ENCODE measurements at regions not wholly inside any gene's neighbourhood (a gene's known extent, or its start where the extent isn't known, plus 50 kb on each side); places are given as distances from the start of the nearest gene placed in this dataset.
A peak's percentile ranks its signal among the peaks of the same experiment; 100 is the strongest.
"Not testable (repeated sequence)": the region's sequence is repeated elsewhere in the genome, so short reads cannot be mapped to it uniquely, and the experiment has no call there.

DNA sequence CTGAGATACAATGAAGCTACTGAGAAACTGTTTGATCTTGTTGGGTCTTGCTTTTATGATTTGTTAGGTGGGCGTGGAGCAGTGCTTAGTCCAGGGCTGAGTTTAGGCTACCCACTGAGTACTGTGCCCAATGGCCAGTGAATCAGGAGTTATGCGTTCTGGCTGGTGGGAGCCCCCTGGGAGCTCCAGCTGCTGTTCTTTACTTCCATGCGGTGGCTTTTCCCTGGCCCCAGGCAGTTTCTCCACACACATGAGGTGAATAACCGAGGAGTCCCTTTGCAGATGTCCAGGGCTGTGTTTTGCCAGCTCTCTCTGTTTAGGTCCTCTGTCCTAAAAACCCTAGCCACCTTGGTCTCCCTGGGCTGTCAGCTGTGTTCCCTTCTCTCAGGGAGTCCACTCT, 106.5 kb downstream of the KLF13 start:
- intact Hi-C loops (cut with micrococcal nuclease) = no loop called here
- Mint-ChIP-seq H3K4me1 (peaks cover 68% of the 10 kb centered on the region), H3K36me3 (ENCODE audit: low read depth) (no peaks in the 10 kb centered on the region), H3K4me3 (peak overlapping the region; percentile 18), H3K27ac (peak overlapping the region; percentile 96), H3K27me3 (no peaks in the 10 kb centered on the region), H3K9me3 (peaks cover under 1% of the 10 kb centered on the region)
- peak; percentile 59 for DNase-seq

GRCh38 chr15:31433574-31433973, 106.9 kb downstream of the KLF13 start:
- no peaks in the 10 kb centered on the region for H3K27me3 Mint-ChIP-seq
- H3K4me1 Mint-ChIP-seq = peaks cover 73% of the 10 kb centered on the region
- H3K27ac Mint-ChIP-seq = peak overlapping the region; percentile 96
- DNase-seq = peak; percentile 59
- intact Hi-C loops (cut with micrococcal nuclease) = no loop called here
- H3K36me3 Mint-ChIP-seq (ENCODE audit: low read depth) = no peaks in the 10 kb centered on the region
- H3K9me3 Mint-ChIP-seq = no peaks in the 10 kb centered on the region
- peak overlapping the region; percentile 79 for H3K4me3 Mint-ChIP-seq

- intact Hi-C loops (cut with micrococcal nuclease) = no loop called here
- peaks cover 77% of the 10 kb centered on the region for H3K4me1 Mint-ChIP-seq
- no peaks in the 10 kb centered on the region for H3K36me3 Mint-ChIP-seq (ENCODE audit: low read depth)
- H3K27ac Mint-ChIP-seq = peak overlapping the region; percentile 96
- no peaks in the 10 kb centered on the region for H3K27me3 Mint-ChIP-seq
- no peak for DNase-seq
- H3K9me3 Mint-ChIP-seq = no peaks in the 10 kb centered on the region
- peak overlapping the region; percentile 79 for H3K4me3 Mint-ChIP-seq
Observed at GRCh38 chr15:31434275-31434587, 107.6 kb downstream of the KLF13 start.

DNA sequence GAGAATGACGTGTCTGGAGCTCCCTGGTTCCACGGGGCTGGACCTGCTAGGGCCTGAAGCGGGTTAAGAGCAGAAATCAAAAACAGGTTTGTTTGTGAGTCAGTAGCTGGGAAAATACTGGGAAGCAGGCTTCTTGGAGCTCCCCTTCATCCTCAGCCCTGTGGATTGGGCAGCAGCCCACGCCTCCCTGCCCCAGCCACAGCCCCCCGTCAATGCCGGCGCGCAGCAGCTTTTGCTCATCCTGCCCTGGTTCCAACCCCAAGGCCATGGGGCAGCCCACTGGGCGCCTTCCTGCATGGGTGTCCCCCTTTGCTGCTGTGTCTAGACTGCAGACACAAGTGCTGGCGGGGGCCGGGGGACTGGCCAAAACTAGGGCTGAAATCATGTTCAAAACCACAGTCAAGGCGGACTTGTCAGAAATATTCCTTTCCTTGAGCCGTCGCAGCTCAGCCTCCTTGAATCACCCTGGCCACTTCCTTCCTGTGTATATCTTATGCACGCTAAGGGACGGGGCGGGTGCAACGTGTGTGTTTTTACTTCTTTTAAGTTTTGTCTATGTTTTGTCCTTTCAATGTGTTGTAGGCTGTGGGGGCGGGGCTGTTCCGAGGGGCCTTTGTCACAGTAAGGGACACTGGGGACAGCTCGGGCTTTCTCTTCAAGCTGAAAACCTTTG, 108.1 kb downstream of the KLF13 start:
- intact Hi-C loops (cut with micrococcal nuclease) = loop anchor here (1.0 kb wide), 10 partner anchors 25 to 219 kb away; partner anchors contain the start of gene KLF13
- Mint-ChIP-seq H3K4me1 (peaks cover 81% of the 10 kb centered on the region), H3K4me3 (peak overlapping the region; percentile 79), H3K27me3 (no peaks in the 10 kb centered on the region), H3K9me3 (no peaks in the 10 kb centered on the region), H3K27ac (peak overlapping the region; percentile 96), H3K36me3 (ENCODE audit: low read depth) (no peaks in the 10 kb centered on the region)
- DNase-seq = peak; percentile 95

GRCh38 chr15:31435261-31435911, 108.8 kb downstream of the KLF13 start:
- Mint-ChIP-seq H3K36me3 (ENCODE audit: low read depth) (no peaks in the 10 kb centered on the region), H3K27me3 (no peaks in the 10 kb centered on the region), H3K4me3 (peak overlapping the region; percentile 79), H3K9me3 (no peaks in the 10 kb centered on the region), H3K27ac (peak overlapping the region; percentile 96), H3K4me1 (peaks cover 78% of the 10 kb centered on the region)
- DNase-seq = peak; percentile 96
- intact Hi-C loops (cut with micrococcal nuclease) = loop anchor here (1.0 kb wide), 10 partner anchors 24 to 220 kb away; partner anchors contain the start of gene KLF13

GRCh38 chr15:31435912-31436628, 109.4 kb downstream of the KLF13 start:
- Mint-ChIP-seq H3K4me1 (peaks cover 77% of the 10 kb centered on the region), H3K27me3 (no peaks in the 10 kb centered on the region), H3K9me3 (no peaks in the 10 kb centered on the region), H3K27ac (peak overlapping the region; percentile 96), H3K4me3 (peak overlapping the region; percentile 79), H3K36me3 (ENCODE audit: low read depth) (no peaks in the 10 kb centered on the region)
- intact Hi-C loops (cut with micrococcal nuclease) = loop anchor here (1.0 kb wide), 10 partner anchors 23 to 221 kb away; partner anchors contain the start of gene KLF13
- DNase-seq = peak; percentile 80

DNA sequence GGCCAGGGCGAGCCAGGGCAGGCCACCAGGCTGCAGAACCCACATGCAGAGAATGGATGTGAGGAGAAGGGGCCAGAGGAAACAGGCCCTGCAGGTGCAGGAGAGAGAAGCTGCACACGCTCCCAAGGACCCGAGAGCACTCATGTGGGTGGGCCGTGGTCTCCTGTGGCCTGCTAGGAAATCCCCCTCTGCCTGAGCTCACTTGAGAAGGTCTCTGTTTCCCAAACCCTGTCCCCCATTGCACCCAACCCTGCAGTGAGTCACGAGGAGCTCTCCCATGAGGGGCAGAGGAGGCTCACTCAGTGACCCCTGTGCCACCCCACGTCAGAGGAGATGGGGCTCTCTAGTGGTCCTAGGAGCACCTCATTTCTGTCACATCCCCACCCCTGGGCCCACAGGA, 111.1 kb downstream of the KLF13 start:
- peaks cover 75% of the 10 kb centered on the region for H3K4me1 Mint-ChIP-seq
- peak; percentile 78 for DNase-seq
- intact Hi-C loops (cut with micrococcal nuclease) = no loop called here
- H3K4me3 Mint-ChIP-seq = peak overlapping the region; percentile 64
- no peaks in the 10 kb centered on the region for H3K27me3 Mint-ChIP-seq
- no peaks in the 10 kb centered on the region for H3K9me3 Mint-ChIP-seq
- no peaks in the 10 kb centered on the region for H3K36me3 Mint-ChIP-seq (ENCODE audit: low read depth)
- peak overlapping the region; percentile 96 for H3K27ac Mint-ChIP-seq

GRCh38 chr15:31438601-31439265, 112.1 kb downstream of the KLF13 start:
- Mint-ChIP-seq H3K9me3 (no peaks in the 10 kb centered on the region), H3K4me3 (peak overlapping the region; percentile 64), H3K4me1 (peaks cover 70% of the 10 kb centered on the region), H3K27me3 (no peaks in the 10 kb centered on the region), H3K36me3 (ENCODE audit: low read depth) (no peaks in the 10 kb centered on the region), H3K27ac (peak overlapping the region; percentile 96)
- intact Hi-C loops (cut with micrococcal nuclease) = no loop called here
- DNase-seq = peak; percentile 62

GRCh38 chr15:31439328-31439727, 112.7 kb downstream of the KLF13 start:
- Mint-ChIP-seq H3K9me3 (no peaks in the 10 kb centered on the region), H3K27ac (peak overlapping the region; percentile 96), H3K36me3 (ENCODE audit: low read depth) (no peaks in the 10 kb centered on the region), H3K4me3 (peak overlapping the region; percentile 51), H3K27me3 (no peaks in the 10 kb centered on the region), H3K4me1 (peaks cover 70% of the 10 kb centered on the region)
- peak; percentile 78 for DNase-seq
- intact Hi-C loops (cut with micrococcal nuclease) = no loop called here

- H3K36me3 Mint-ChIP-seq (ENCODE audit: low read depth); DNase-seq; H3K9me3 Mint-ChIP-seq; intact Hi-C loops (cut with micrococcal nuclease); H3K27me3 Mint-ChIP-seq: not testable (repeated sequence)
- Mint-ChIP-seq H3K4me3 (peak overlapping the region; percentile 82), H3K4me1 (peaks cover 62% of the 10 kb centered on the region), H3K27ac (peak overlapping the region; percentile 89)
Observed at GRCh38 chr15:31440216-31440615, 113.6 kb downstream of the KLF13 start.

- intact Hi-C loops (cut with micrococcal nuclease) = no loop called here
- H3K36me3 Mint-ChIP-seq (ENCODE audit: low read depth) = no peaks in the 10 kb centered on the region
- DNase-seq = peak; percentile 86
- H3K4me3 Mint-ChIP-seq = peak overlapping the region; percentile 82
- no peaks in the 10 kb centered on the region for H3K27me3 Mint-ChIP-seq
- peak overlapping the region; percentile 89 for H3K27ac Mint-ChIP-seq
- no peaks in the 10 kb centered on the region for H3K9me3 Mint-ChIP-seq
- peaks cover 56% of the 10 kb centered on the region for H3K4me1 Mint-ChIP-seq
Observed at GRCh38 chr15:31440754-31441311, 114.2 kb downstream of the KLF13 start.

GRCh38 chr15:31442226-31442625, 115.6 kb downstream of the KLF13 start:
- DNase-seq = no peak
- no peaks in the 10 kb centered on the region for H3K9me3 Mint-ChIP-seq
- H3K4me1 Mint-ChIP-seq = peaks cover 43% of the 10 kb centered on the region
- intact Hi-C loops (cut with micrococcal nuclease) = no loop called here
- peak overlapping the region; percentile 82 for H3K4me3 Mint-ChIP-seq
- no peaks in the 10 kb centered on the region for H3K36me3 Mint-ChIP-seq (ENCODE audit: low read depth)
- peak overlapping the region; percentile 57 for H3K27ac Mint-ChIP-seq
- no peaks in the 10 kb centered on the region for H3K27me3 Mint-ChIP-seq

- no peak for DNase-seq
- no peaks in the 10 kb centered on the region for H3K9me3 Mint-ChIP-seq
- H3K4me1 Mint-ChIP-seq = peaks cover 38% of the 10 kb centered on the region
- no peaks in the 10 kb centered on the region for H3K27me3 Mint-ChIP-seq
- intact Hi-C loops (cut with micrococcal nuclease) = loop anchor here (1.0 kb wide), 1 partner anchor 17 kb away; no protein-coding TSS in a partner anchor
- peak overlapping the region; percentile 18 for H3K27ac Mint-ChIP-seq
- H3K36me3 Mint-ChIP-seq (ENCODE audit: low read depth) = no peaks in the 10 kb centered on the region
- H3K4me3 Mint-ChIP-seq = no peak overlapping the region
Observed at GRCh38 chr15:31442699-31443111, 116.1 kb downstream of the KLF13 start.

All from activated CD4-positive, alpha-beta T cell treated with anti-CD3 and anti-CD28 coated beads, Interleukin-2, amount 10 ng/mL, durations not matched to agents 24 days and 14 days (primary cell).